Right ventricle myocardium superior (tissue), 1 donor: ENCODE measurements at regions not wholly inside any gene's neighbourhood (a gene's known extent, or its start where the extent isn't known, plus 50 kb on each side); places are given as distances from the start of the nearest gene placed in this dataset.

ENCODE experiments used
- ATAC-seq: fragments of 200-7000 bp; cut with Tn5 transposase; one replicate; pipeline ENCODE4 v1.9.1; 2020; ENCODE audit warnings: mild to moderate bottlenecking; ENCODE audit not compliant: poor library complexity
- DNase-seq: peaks from one replicate; pipeline ENCODE4 v3.0.0-alpha.2; 2020
- intact Hi-C: fragments of 100-400 bp; cut with DNase I; formaldehyde crosslinking; loops from one replicate; pipeline ENCODE4 v1.11.2; 2022
- donor health status: DM: no; HTN: yes; CAD: no; lungs with severe emphysema.

- no peak for ATAC-seq
- intact Hi-C loops, result no loop called here
- no peak for DNase-seq
These were observed 128.6 kb downstream of the RIPK4 start for GRCh38 chr21:41638201-41638790.

- no peak for ATAC-seq
- intact Hi-C loops, result no loop called here
These were observed 129.0 kb upstream of the TMPRSS2 start for GRCh38 chr21:41636636-41637630.

GRCh38 chr21:41635874-41636273, 127.9 kb upstream of the TMPRSS2 start:
- intact Hi-C loops, result no loop called here
- ATAC-seq (no peak), DNase-seq (no peak)

More at GRCh38 chr21:41636636-41637630, 129.0 kb upstream of the TMPRSS2 start:
- DNase-seq, result no peak

- ATAC-seq (no peak), DNase-seq (no peak)
- intact Hi-C loops, result no loop called here
These were observed 126.9 kb upstream of the TMPRSS2 start for GRCh38 chr21:41634858-41635257.

DNA sequence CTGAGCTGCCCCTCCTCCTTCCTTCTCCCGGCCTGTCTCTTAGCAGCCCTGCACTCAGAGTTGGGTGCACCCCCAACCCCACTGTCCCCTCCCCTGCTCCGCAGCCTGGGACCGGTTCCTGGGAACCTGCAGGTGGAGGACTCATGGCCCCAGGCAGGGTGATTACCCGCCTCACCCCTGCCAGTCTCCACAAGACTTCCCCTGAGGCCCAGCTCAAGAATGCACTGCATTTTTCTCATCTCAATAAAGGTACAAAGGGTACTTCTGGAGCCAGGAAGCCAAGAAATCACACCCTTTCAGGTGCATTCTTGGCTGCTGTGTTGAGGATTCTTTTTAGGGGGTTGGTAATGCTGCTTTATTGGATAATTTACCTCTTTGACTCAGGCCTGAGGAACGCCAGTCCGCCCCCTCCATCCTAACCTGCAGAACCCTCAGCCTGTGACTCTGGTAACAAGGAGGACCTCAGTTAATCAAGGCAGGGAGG, 126.3 kb upstream of the TMPRSS2 start:
- ATAC-seq, result no peak
- intact Hi-C loops, result no loop called here
- no peak for DNase-seq

DNA sequence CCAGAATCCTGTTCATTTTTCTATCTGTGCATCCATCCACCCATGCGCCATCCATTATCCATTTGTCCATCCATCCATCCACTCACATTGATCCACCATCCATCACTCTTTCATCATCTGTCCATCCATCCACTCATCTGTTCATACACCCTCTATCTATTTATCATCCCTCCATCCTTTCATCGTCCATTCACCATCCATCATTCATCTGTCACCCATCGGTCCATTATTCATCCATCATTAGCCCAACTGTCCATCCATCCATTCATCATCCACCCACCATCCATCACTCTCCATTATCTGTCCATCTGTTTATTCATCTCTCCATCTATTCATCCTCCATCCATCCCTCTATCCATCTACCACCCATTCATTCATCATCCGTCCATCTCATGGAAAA, 125.7 kb upstream of the TMPRSS2 start:
- DNase-seq (no peak), ATAC-seq (no peak)
- intact Hi-C loops, result no loop called here

GRCh38 chr21:41632748-41633475, 125.0 kb upstream of the TMPRSS2 start:
- intact Hi-C loops, result no loop called here
- ATAC-seq (no peak), DNase-seq (no peak)

GRCh38 chr21:41631564-41632461, 123.9 kb upstream of the TMPRSS2 start:
- DNase-seq, result no peak
- intact Hi-C loops, result no loop called here
- no peak for ATAC-seq

- intact Hi-C loops, result no loop called here
- ATAC-seq (no peak), DNase-seq (no peak)
These were observed 123.0 kb upstream of the TMPRSS2 start for GRCh38 chr21:41630917-41631316.

DNA sequence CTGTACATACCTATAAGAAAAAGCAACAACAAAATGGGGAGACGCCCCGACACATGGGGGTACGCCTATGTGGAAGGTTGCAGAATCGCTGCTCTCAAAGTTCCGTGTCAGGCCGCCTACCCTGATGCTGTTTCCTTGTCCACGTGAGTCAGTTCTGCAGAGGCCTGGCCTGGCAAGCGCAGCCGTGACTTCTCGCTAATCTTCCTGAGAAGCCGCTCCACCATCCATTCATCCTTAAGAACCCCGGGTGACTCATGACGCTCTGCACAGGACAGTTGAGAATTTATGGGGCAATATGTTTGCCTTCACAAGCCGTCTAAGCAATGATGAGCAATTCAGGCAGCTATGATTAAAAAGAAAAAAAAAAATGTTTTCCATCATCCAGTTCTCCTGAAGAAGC, 122.3 kb upstream of the TMPRSS2 start:
- intact Hi-C loops, result no loop called here
- no peak for ATAC-seq
- no peak for DNase-seq

GRCh38 chr21:41628256-41628655, 120.3 kb upstream of the TMPRSS2 start:
- intact Hi-C loops, result no loop called here
- DNase-seq (no peak), ATAC-seq (no peak)

- no peak for DNase-seq
- no peak for ATAC-seq
- intact Hi-C loops, result no loop called here
These were observed 119.5 kb upstream of the TMPRSS2 start for GRCh38 chr21:41627428-41627827.

DNA sequence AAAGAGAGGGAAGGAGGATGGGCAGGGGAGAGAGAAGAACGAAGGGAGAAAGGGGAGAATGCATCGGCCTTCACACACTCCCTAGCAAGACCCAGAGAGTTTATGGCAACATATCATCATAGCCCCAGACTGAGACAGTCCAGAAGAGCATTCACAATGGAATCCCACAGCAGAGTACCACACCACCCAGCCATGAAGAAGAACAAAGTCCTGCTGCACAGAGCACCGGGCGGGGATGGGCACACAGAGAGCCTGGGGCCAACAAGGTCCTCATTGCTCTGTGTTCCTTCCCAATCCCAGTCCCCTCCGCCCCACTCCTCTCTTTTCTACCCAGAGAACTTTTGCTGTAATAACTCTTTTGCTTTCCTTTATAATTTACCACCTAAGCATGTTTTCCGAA, 118.1 kb upstream of the TMPRSS2 start:
- ATAC-seq (no peak), DNase-seq (no peak)
- intact Hi-C loops, result no loop called here

GRCh38 chr21:41625428-41625827, 117.5 kb upstream of the TMPRSS2 start:
- ATAC-seq (no peak), DNase-seq (no peak)
- intact Hi-C loops, result no loop called here

- ATAC-seq (no peak), DNase-seq (no peak)
- intact Hi-C loops, result no loop called here
These were observed 116.8 kb upstream of the TMPRSS2 start for GRCh38 chr21:41624674-41625310.

- DNase-seq (no peak), ATAC-seq (no peak)
- intact Hi-C loops, result no loop called here
These were observed 116.0 kb upstream of the TMPRSS2 start for GRCh38 chr21:41623945-41624344.

DNA sequence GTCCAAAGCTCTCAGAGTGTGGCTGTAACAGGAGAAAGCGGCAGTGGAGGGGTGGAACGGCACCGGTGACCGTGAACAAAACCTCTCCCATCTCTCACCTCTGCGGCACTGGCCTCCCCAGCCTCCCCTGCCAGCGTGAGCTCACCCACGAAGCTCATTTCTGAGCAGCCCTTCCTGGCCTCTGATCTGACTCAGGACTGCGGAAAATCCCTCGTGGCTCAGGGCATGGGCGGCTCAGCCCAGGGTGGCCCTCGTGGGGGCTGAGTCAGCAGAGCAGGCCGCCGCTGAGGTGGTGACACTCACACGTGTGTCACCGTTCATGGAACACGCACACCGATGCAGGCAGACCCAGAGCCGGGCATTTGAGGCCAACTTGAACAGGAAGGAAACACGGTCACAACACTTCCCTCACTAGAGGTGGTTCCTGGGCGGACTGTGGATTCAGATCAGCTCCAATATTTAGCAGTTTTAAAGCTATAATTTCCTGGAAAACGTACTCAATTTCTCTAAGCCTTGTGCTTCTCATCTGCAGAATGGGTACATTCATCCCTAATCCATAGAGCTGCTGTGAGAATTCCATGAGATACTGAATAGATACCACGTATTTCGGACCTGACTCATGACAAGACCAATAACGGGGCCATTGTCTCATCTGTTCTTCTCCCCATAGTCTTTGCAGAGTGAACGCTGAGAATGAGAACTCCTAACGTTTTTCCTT, 115.0 kb upstream of the TMPRSS2 start:
- intact Hi-C loops, result no loop called here
- DNase-seq (no peak), ATAC-seq (no peak)
